ENCODE measurements at regions not wholly inside any gene's neighbourhood (a gene's known extent, or its start where the extent isn't known, plus 50 kb on each side); places are given as distances from the start of the nearest gene placed in this dataset.

DNA sequence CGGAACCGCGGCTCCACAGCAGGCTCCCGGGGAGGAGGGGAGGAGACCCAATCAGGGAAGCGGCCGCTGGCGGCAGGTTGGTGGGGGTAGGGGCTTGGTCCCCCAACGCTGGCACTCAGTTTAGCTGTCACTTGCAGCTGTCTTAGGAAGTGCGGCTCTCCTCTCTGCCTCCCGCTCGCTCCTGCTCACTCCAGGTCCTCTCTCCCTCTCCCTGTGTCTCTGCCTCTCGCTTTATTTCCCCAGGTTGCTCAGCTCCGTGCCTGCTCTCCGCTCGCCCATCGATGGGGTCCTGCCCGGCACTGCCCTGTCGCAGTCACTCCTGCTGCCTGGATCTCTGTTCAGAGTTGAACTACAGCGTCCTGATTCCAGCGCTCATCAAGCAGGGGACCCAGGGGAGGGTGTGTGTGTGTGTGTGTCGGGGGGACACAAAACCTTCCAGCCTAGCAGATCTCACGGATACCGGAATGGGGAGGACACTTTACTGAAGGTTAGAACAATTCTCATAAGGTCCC, 145.6 kb downstream of the ENGASE start:
- TF ChIP-seq, protein P1, sequence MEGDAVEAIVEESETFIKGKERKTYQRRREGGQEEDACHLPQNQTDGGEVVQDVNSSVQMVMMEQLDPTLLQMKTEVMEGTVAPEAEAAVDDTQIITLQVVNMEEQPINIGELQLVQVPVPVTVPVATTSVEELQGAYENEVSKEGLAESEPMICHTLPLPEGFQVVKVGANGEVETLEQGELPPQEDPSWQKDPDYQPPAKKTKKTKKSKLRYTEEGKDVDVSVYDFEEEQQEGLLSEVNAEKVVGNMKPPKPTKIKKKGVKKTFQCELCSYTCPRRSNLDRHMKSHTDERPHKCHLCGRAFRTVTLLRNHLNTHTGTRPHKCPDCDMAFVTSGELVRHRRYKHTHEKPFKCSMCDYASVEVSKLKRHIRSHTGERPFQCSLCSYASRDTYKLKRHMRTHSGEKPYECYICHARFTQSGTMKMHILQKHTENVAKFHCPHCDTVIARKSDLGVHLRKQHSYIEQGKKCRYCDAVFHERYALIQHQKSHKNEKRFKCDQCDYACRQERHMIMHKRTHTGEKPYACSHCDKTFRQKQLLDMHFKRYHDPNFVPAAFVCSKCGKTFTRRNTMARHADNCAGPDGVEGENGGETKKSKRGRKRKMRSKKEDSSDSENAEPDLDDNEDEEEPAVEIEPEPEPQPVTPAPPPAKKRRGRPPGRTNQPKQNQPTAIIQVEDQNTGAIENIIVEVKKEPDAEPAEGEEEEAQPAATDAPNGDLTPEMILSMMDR (IDR thresholded peaks at IDR 0.05; ENCODE audit: low read depth, low read length) = no peak
- TF ChIP-seq POLR2A (IDR thresholded peaks at IDR 0.05; ENCODE audit: extremely low read depth, insufficient read length) = no peak
- TF ChIP-seq, protein P2, sequence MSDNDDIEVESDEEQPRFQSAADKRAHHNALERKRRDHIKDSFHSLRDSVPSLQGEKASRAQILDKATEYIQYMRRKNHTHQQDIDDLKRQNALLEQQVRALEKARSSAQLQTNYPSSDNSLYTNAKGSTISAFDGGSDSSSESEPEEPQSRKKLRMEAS (IDR thresholded peaks at IDR 0.05; ENCODE audit: low read depth, low read length) = no peak
